ENCODE measurements at regions not wholly inside any gene's neighbourhood (a gene's known extent, or its start where the extent isn't known, plus 50 kb on each side); places are given as distances from the start of the nearest gene placed in this dataset.
"Not testable (repeated sequence)": the region's sequence is repeated elsewhere in the genome, so short reads cannot be mapped to it uniquely, and the experiment has no call there.

DNA sequence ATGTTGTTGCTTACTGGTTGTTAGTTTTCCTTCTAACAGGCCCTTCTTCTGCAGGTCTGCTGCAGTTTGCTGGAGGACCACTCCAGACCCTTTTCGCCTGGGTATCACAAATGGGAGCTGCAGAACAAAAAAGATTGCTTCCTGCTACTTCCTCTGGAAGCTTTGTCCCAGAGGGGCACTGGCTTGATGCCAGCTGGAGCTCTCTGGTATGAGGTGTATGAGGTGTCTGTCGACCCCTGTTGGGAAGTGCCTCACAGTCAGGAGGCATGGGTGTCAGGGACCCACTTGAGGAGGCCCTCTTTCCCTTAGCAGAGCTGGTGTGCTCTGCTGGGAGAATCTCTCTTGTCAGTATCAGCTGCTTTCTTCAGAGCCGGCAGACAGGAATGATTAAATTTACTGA, 127.4 kb upstream of the EDA2R start:
- intact Hi-C loops (cut with DNase I) = no loop called here
- no peak overlapping the region for H3K4me3 ChIP-seq
- no peak for DNase-seq (ENCODE audit: low spot score in 2 of 2)
- TF ChIP-seq, protein P1, sequence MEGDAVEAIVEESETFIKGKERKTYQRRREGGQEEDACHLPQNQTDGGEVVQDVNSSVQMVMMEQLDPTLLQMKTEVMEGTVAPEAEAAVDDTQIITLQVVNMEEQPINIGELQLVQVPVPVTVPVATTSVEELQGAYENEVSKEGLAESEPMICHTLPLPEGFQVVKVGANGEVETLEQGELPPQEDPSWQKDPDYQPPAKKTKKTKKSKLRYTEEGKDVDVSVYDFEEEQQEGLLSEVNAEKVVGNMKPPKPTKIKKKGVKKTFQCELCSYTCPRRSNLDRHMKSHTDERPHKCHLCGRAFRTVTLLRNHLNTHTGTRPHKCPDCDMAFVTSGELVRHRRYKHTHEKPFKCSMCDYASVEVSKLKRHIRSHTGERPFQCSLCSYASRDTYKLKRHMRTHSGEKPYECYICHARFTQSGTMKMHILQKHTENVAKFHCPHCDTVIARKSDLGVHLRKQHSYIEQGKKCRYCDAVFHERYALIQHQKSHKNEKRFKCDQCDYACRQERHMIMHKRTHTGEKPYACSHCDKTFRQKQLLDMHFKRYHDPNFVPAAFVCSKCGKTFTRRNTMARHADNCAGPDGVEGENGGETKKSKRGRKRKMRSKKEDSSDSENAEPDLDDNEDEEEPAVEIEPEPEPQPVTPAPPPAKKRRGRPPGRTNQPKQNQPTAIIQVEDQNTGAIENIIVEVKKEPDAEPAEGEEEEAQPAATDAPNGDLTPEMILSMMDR (IDR thresholded peaks at IDR 0.05) = no peak
- no peaks in the 10 kb centered on the region for H3K27me3 ChIP-seq
- no peaks in the 10 kb centered on the region for H3K9me3 ChIP-seq
- no peaks in the 10 kb centered on the region for H3K36me3 ChIP-seq
- peaks cover 0 to 3% of the 10 kb centered on the region in 2 donors for H3K4me1 ChIP-seq
- H3K27ac ChIP-seq = no peak overlapping the region

DNA sequence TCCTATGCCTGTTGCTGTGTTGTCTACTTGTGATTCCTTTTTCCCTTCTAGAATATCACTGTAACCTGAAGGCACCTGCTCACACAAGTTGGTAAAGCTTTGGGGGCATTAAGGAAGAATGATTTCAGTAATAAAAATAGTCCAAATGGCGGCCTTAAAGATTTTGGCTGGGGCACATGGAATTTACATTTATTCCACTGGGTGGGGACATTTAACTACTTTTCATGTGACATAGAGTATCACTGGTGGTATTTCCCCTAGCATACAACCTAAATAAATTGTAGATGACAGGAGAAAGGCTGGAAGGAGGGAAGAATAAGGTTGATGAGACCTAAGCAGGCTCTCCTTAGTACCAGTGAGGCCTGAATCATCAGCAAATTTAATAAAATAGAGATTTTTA, 121.8 kb upstream of the EDA2R start:
- H3K36me3 ChIP-seq = no peaks in the 10 kb centered on the region
- no peak for DNase-seq (ENCODE audit: low spot score in 2 of 2)
- no peak overlapping the region for H3K27ac ChIP-seq
- no peaks in the 10 kb centered on the region for H3K27me3 ChIP-seq
- intact Hi-C loops (cut with DNase I) = no loop called here
- H3K9me3 ChIP-seq = no peaks in the 10 kb centered on the region
- H3K4me1 ChIP-seq = no peaks in the 10 kb centered on the region
- H3K4me3 ChIP-seq = no peak overlapping the region
- TF ChIP-seq, protein P1 (IDR thresholded peaks at IDR 0.05) = peak in 1 of 3 experiments; percentile 30

DNA sequence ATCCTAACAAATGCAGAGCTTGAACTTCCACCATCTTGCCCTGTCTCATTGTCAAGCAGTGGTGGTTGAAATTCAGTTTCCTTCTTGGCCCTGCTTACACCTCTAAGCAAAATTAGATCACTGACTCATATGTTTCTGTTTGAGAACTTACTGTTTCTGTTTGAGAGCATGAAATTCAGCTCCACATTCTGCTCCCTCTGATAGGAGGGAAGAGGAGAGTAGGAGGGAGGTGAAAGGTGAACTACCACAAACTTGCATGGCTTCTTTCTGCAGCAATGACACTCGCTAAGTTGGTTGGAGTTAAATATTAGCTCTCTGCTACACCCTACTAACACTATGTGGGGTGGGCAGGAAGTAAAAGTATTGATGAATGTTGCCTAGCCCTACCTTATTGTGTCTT, 117.8 kb upstream of the EDA2R start:
- no peaks in the 10 kb centered on the region for H3K4me1 ChIP-seq
- no peak overlapping the region for H3K4me3 ChIP-seq
- intact Hi-C loops (cut with DNase I) = no loop called here
- TF ChIP-seq, protein P1 (IDR thresholded peaks at IDR 0.05) = no peak
- H3K27me3 ChIP-seq = no peaks in the 10 kb centered on the region
- no peaks in the 10 kb centered on the region for H3K36me3 ChIP-seq
- no peak for DNase-seq (ENCODE audit: low spot score in 2 of 2)
- no peaks in the 10 kb centered on the region for H3K9me3 ChIP-seq
- no peak overlapping the region for H3K27ac ChIP-seq

DNA sequence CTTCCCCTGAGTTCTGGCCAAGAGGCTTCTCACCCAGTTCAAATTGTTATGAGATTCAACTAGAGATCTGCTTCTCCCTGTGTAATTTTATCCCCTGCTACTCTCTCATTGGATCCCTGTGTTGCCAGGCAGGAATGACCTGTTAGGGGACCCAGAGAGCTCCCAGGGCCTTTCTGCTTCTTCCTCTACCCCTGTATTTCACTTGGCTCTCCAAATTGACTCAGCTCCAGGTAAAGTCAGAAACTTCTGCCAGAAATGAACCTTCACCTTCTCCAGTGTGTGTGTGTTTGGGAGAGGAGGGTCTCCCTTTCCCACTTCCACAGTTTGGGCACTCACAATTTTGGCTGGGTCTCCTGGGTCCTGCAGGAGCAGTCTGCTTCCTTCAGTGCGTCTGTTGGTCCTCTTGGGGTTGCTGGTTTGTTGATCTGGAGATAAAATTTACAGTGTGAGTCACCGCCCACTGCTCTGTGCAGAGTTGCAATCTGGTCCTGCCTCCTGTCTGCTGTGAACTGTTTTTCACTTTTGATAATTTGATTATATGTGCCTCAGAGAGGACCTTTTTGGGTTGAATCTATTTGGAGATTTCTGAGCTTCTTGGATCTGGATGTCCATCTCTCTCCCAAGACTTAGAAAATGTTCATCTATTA, 112.4 kb upstream of the EDA2R start:
- intact Hi-C loops (cut with DNase I) = no loop called here
- no peaks in the 10 kb centered on the region for H3K36me3 ChIP-seq
- no peaks in the 10 kb centered on the region for H3K27me3 ChIP-seq
- H3K27ac ChIP-seq = no peak overlapping the region
- TF ChIP-seq, protein P1 (IDR thresholded peaks at IDR 0.05) = no peak
- no peak overlapping the region for H3K4me3 ChIP-seq
- no peaks in the 10 kb centered on the region for H3K9me3 ChIP-seq
- no peaks in the 10 kb centered on the region for H3K4me1 ChIP-seq
- no peak for DNase-seq (ENCODE audit: low spot score in 2 of 2)

DNA sequence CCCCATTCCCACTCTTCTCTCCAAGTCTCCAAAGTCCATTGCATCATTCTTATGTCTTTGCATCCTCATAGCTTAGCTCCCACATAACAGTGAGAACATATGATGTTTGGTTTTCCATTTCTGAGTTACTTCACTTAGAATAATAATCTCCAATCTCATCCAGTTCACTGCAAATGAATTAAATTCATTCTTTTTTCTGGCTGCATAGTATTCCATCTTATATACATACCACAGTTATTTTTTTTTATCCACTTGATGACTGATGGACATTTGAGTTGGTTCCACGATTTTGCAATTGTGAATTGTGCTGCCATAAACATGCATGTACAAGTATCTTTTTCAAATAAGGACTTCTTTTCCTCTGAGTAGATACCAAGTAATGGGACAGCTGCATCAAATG, 105.6 kb upstream of the EDA2R start:
- H3K4me1 ChIP-seq; H3K4me3 ChIP-seq; H3K27ac ChIP-seq; DNase-seq (ENCODE audit: low spot score in 2 of 2); H3K36me3 ChIP-seq; H3K27me3 ChIP-seq; H3K9me3 ChIP-seq; intact Hi-C loops (cut with DNase I): not testable (repeated sequence)

DNA sequence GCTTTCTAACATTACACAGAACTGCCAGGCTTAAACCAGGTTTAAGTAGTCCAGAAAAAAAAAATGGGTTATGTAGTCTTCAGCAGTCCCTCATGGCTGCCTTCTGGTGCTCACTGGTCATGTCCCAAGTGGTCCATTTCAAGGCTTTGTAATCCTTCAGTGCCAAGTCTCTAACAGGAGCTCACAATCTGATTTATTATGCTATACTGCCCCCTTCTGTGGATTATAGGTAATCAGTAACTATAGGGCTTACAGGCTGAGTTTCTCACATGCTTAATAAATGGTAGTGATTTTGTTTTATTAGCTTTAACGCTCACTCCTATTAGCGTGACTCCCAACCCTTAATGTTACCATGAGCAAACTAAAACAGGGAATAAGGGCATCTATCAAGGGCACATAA, 92.5 kb upstream of the EDA2R start:
- intact Hi-C loops (cut with DNase I) = loop anchor here (10.0 kb wide), 1 partner anchor 1147 kb away; no protein-coding TSS in a partner anchor
- H3K4me1 ChIP-seq = no peaks in the 10 kb centered on the region
- DNase-seq (ENCODE audit: low spot score in 2 of 2) = no peak
- no peaks in the 10 kb centered on the region for H3K27me3 ChIP-seq
- TF ChIP-seq, protein P1 (IDR thresholded peaks at IDR 0.05) = peak; percentile 13 to 46 (median 23)
- no peak overlapping the region for H3K27ac ChIP-seq
- no peaks in the 10 kb centered on the region for H3K36me3 ChIP-seq
- H3K4me3 ChIP-seq = no peak overlapping the region
- H3K9me3 ChIP-seq = no peaks in the 10 kb centered on the region
